ENCODE measurements at regions not wholly inside any gene's neighbourhood (a gene's known extent, or its start where the extent isn't known, plus 50 kb on each side); places are given as distances from the start of the nearest gene placed in this dataset.

- Histone ChIP-seq H3K4me2 (ENCODE audit: low read length) (no peak overlapping the region), H3K27ac (ENCODE audit: low read length) (no peak overlapping the region), H4K20me1 (ENCODE audit: insufficient read depth) (no peaks in the 10 kb centered on the region), H3K27me3 (ENCODE audit: insufficient read depth, low read depth, low read length) (no peaks in the 10 kb centered on the region), H3K79me2 (replicated peaks; ENCODE audit: insufficient read depth, low read length) (no peaks in the 10 kb centered on the region), H3K9me3 (ENCODE audit: low read length) (no peaks in the 10 kb centered on the region), H2AFZ (ENCODE audit: low read depth, low read length) (no peak overlapping the region), H3K9ac (ENCODE audit: low read length) (no peak overlapping the region), H3K9me2 (ENCODE audit: insufficient read depth, low read length) (no peaks in the 10 kb centered on the region), H3K4me3 (ENCODE audit: low read length) (no peak overlapping the region), H3F3A (ENCODE audit: insufficient read depth, low read length, poor library complexity, severe bottlenecking) (no peaks in the 10 kb centered on the region), H3K36me3 (ENCODE audit: insufficient read depth, low read length) (no peaks in the 10 kb centered on the region)
- TF ChIP-seq RAD21 (conservative IDR thresholded peaks at IDR 0.05), result no peak
- TF ChIP-seq POLR2AphosphoS5 (IDR thresholded peaks at IDR 0.05), result no peak
These were observed 210.7 kb downstream of the PDCD6IP start for GRCh38 chr3:34008836-34009809.

- no peaks in the 10 kb centered on the region for H3K36me3 ChIP-seq (ENCODE audit: insufficient read depth, low read length)
- H3K9me2 ChIP-seq (ENCODE audit: insufficient read depth, low read length), result no peaks in the 10 kb centered on the region
- H2AFZ ChIP-seq (ENCODE audit: low read depth, low read length), result no peak overlapping the region
- H3K27ac ChIP-seq (ENCODE audit: low read length), result no peak overlapping the region
- no peaks in the 10 kb centered on the region for H3K27me3 ChIP-seq (ENCODE audit: insufficient read depth, low read depth, low read length)
- TF ChIP-seq EZH2 (IDR thresholded peaks at IDR 0.05; ENCODE audit: borderline replicate concordance, insufficient read depth, low read length, poor library complexity, severe bottlenecking), result no peak
- TF ChIP-seq REST (IDR thresholded peaks at IDR 0.05; ENCODE audit: borderline replicate concordance), result no peak
- TF ChIP-seq TAF1 (IDR thresholded peaks at IDR 0.05; ENCODE audit: low read depth), result no peak
- no peak for TF ChIP-seq POLR2AphosphoS5 (IDR thresholded peaks at IDR 0.05)
- TF ChIP-seq EP300 (conservative IDR thresholded peaks at IDR 0.05; ENCODE audit: poor library complexity, severe bottlenecking), result no peak
- no peak for TF ChIP-seq CTCF (IDR thresholded peaks at IDR 0.05; ENCODE audit: poor library complexity, severe bottlenecking)
- no peak for TF ChIP-seq RAD21 (conservative IDR thresholded peaks at IDR 0.05)
- no peak for TF ChIP-seq SMC3 (conservative IDR thresholded peaks at IDR 0.05; ENCODE audit: poor library complexity)
- TF ChIP-seq MXI1 (conservative IDR thresholded peaks at IDR 0.05; ENCODE audit: poor library complexity, severe bottlenecking), result no peak
- H3K79me2 ChIP-seq (replicated peaks; ENCODE audit: insufficient read depth, low read length), result no peaks in the 10 kb centered on the region
- H3K4me2 ChIP-seq (ENCODE audit: low read length), result no peak overlapping the region
- no peak overlapping the region for H3K4me3 ChIP-seq (ENCODE audit: low read length)
- H4K20me1 ChIP-seq (ENCODE audit: insufficient read depth), result no peaks in the 10 kb centered on the region
- H3F3A ChIP-seq (ENCODE audit: insufficient read depth, low read length, poor library complexity, severe bottlenecking), result no peaks in the 10 kb centered on the region
- H3K9me3 ChIP-seq (ENCODE audit: low read length), result no peaks in the 10 kb centered on the region
- H3K9ac ChIP-seq (ENCODE audit: low read length), result no peak overlapping the region
These were observed 213.0 kb downstream of the PDCD6IP start for GRCh38 chr3:34011171-34012101.

All from neural cell (in vitro differentiated cells).